ENCODE measurements at regions not wholly inside any gene's neighbourhood (a gene's known extent, or its start where the extent isn't known, plus 50 kb on each side); places are given as distances from the start of the nearest gene placed in this dataset.

DNA sequence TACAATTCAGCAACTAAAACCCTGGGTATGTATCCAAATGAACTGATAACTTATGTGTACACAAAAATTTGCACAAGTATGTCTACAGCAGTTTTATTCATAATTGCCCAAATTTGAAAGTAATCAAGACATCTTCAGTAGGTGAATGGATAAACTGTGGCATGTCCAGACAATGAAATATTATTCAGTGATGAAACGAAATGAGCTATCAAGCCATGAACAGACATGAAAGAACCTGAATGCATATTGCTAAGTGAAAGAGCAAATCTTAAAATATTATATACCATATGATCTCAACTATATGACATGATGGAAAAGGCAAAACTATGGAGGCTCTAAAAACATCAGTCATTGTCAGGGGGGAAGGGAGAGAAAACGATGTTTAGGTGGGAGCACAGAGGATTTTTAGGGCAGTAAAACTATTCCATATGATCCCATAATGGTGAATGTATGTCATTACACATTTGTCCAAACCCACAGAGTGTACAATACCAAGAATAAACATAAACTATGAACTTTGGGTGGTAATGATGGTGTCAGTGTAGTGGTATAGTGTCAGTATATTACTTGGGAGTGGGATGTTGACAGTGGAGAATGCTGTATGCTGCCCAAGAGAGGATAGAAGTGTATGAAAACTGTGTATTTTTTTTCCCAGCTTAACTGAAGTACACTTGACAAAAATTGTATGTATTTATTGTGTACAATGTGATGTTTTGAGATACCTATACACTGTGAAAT is 92.8 kb upstream of the PPP2R5A start:
- no peak overlapping the region for H2AFZ ChIP-seq (ENCODE audit: low read depth, low read length)
- intact Hi-C loops (cut with micrococcal nuclease) (no loop called here), dilution Hi-C loops (cut with MboI; ENCODE audit: extremely low pct_ligation_motif_present, low sequenced_read_pairs) (no loop called here)
- H3K79me2 ChIP-seq (ENCODE audit: control insufficient read depth, insufficient read depth, low read length): no peaks in the 10 kb centered on the region
- no peaks in the 10 kb centered on the region for H3K36me3 ChIP-seq (ENCODE audit: control insufficient read depth in 2 of 2, extremely low read depth in 1 of 2, insufficient read depth in 2 of 2, low read length in 2 of 2)
- H3K9ac ChIP-seq (replicated peaks; ENCODE audit: extremely low read depth, insufficient read depth, low read length): no peak overlapping the region
- no peak overlapping the region for H3K27ac ChIP-seq (ENCODE audit: insufficient read depth, low read depth, low read length)
- H3K4me2 ChIP-seq (ENCODE audit: insufficient read depth, low read length): no peak overlapping the region
- DNase-seq (ENCODE audit: low read depth, low spot score) (no peak), FAIRE-seq (peak; percentile 18)
- H3K4me1 ChIP-seq (ENCODE audit: control insufficient read depth, extremely low read depth, insufficient read depth, low read length): peaks cover 6% of the 10 kb centered on the region
- no peaks in the 10 kb centered on the region for H3K9me1 ChIP-seq (replicated peaks; ENCODE audit: control insufficient read depth, extremely low read depth, insufficient read depth, low read length)
- ChIA-PET CTCF (interaction anchor here (1.3 kb wide), 1 partner anchor 11 kb away, joined by 3 read pairs; no protein-coding TSS in a partner anchor), POLR2A (no interaction called here)
- H4K20me1 ChIP-seq (replicated peaks; ENCODE audit: control insufficient read depth, extremely low read depth, insufficient read depth, low read length): no peaks in the 10 kb centered on the region
- BruUV-seq (replicated peaks): no TSS peak
- peaks cover 0 to 2% of the 10 kb centered on the region in 2 experiments for H3K27me3 ChIP-seq (ENCODE audit: control insufficient read depth in 2 of 2, insufficient read depth in 2 of 2, low read length in 2 of 2)
- TF ChIP-seq POLR2AphosphoS5 (IDR thresholded peaks at IDR 0.05; ENCODE audit: insufficient read depth, low read depth, low read length) (no peak), EZH2 (IDR thresholded peaks at IDR 0.05; ENCODE audit: borderline replicate concordance, low read depth, low read length, severe bottlenecking) (no peak), GATA2 (IDR thresholded peaks at IDR 0.05; ENCODE audit: insufficient read depth, insufficient read length, low read depth, low read length) (no peak), JUN (IDR thresholded peaks at IDR 0.05; ENCODE audit: borderline replicate concordance, insufficient read depth, insufficient read length, low read depth) (no peak), POLR2A (IDR thresholded peaks at IDR 0.05; ENCODE audit: low read depth, low read length) (no peak), MYC (IDR thresholded peaks at IDR 0.05; ENCODE audit: low read depth, low read length) (no peak), FOS (IDR thresholded peaks at IDR 0.05; ENCODE audit: borderline replicate concordance, insufficient read depth, low read length) (no peak)
- TF ChIP-seq, protein P1, sequence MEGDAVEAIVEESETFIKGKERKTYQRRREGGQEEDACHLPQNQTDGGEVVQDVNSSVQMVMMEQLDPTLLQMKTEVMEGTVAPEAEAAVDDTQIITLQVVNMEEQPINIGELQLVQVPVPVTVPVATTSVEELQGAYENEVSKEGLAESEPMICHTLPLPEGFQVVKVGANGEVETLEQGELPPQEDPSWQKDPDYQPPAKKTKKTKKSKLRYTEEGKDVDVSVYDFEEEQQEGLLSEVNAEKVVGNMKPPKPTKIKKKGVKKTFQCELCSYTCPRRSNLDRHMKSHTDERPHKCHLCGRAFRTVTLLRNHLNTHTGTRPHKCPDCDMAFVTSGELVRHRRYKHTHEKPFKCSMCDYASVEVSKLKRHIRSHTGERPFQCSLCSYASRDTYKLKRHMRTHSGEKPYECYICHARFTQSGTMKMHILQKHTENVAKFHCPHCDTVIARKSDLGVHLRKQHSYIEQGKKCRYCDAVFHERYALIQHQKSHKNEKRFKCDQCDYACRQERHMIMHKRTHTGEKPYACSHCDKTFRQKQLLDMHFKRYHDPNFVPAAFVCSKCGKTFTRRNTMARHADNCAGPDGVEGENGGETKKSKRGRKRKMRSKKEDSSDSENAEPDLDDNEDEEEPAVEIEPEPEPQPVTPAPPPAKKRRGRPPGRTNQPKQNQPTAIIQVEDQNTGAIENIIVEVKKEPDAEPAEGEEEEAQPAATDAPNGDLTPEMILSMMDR (IDR thresholded peaks at IDR 0.05; ENCODE audit: extremely low read depth in 1 of 2, insufficient read depth in 1 of 2, low read depth in 1 of 2, low read length in 2 of 2): no peak
- TF ChIP-seq, protein P2, sequence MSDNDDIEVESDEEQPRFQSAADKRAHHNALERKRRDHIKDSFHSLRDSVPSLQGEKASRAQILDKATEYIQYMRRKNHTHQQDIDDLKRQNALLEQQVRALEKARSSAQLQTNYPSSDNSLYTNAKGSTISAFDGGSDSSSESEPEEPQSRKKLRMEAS (IDR thresholded peaks at IDR 0.05; ENCODE audit: insufficient read depth, insufficient read length): no peak
- H3K4me3 ChIP-seq (replicated peaks in 1 of 3; ENCODE audit: insufficient read depth in 1 of 3, low read depth in 1 of 3, low read length in 3 of 3): no peak overlapping the region
- no peaks in the 10 kb centered on the region for H3K9me3 ChIP-seq (replicated peaks; ENCODE audit: control insufficient read depth, insufficient read depth, low read length)
